ENCODE measurements at regions not wholly inside any gene's neighbourhood (a gene's known extent, or its start where the extent isn't known, plus 50 kb on each side); places are given as distances from the start of the nearest gene placed in this dataset.
"Not testable (repeated sequence)": the region's sequence is repeated elsewhere in the genome, so short reads cannot be mapped to it uniquely, and the experiment has no call there.

GRCh38 chr6:98416497-98417158, 417.7 kb upstream of the POU3F2 start:
- DNase-seq = not testable (repeated sequence)

- DNase-seq = no peak
Observed at GRCh38 chr6:98433325-98434056, 400.9 kb upstream of the POU3F2 start.

DNA sequence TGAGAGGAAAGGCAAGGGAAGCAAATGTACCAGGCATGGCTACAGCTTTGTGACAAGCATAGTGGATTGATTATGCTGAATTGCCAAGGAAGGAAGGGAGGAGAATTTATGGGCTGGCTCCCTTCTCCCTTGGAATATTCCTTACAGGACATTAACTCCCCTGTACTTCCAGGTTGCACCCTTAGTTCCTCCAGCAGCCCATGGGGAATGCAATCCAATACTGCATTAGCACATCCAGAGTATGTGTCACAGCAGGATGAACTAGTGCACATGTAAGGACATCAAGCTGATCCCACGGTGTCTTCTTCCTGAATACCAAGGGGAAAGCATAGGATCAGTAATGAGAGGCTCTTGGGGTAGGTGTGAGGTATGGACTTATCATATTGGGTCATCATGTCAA, 390.7 kb upstream of the POU3F2 start:
- DNase-seq = no peak

GRCh38 chr6:98452685-98453084, 381.7 kb upstream of the POU3F2 start:
- DNase-seq = no peak

GRCh38 chr6:98454809-98455322, 379.5 kb upstream of the POU3F2 start:
- no peak for DNase-seq

- peak in 5 of 56 donors; percentile 3 to 21 (median 10) for DNase-seq
Observed at GRCh38 chr6:98458708-98459107, 375.7 kb upstream of the POU3F2 start.

- DNase-seq = no peak
Observed at GRCh38 chr6:98463038-98464000, 371.1 kb upstream of the POU3F2 start.

DNA sequence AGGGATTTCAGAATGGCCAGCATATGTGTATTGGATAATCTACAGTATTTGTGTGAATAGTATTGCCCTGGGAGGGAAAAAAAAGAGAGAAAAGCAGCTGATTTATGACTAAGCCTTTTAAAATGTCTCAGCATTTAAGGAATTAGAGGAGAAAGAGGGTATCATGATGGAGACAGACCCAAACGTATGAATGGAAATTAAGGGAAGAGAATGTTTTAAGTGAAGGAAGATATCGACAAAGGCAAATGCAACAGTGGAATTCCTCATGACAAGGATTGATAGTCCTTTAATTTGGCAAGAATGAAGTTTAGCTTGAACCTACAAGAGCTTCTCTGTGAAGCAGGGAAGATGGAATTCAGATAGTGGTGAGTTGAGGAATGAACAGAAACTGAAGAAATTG, 367.3 kb upstream of the POU3F2 start:
- no peak for DNase-seq

DNA sequence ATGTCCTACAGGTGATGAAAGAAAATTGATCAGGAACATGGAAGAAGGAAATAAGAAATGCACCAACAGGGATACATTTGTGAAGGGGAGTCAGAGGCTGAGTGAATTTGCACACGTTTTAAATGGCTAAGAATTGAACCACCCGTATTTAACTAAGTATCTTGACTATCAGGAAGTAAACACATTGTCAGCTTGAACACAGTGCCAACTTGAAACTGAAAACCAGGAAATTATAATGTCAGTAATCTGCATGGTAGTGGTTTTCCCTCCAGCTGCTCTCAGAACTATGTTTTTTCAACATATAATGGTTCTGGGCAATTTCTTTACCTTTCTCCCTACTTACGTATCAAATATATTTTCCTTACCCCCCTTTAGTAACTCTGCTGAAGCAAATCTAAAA, 366.5 kb upstream of the POU3F2 start:
- DNase-seq = no peak

DNA sequence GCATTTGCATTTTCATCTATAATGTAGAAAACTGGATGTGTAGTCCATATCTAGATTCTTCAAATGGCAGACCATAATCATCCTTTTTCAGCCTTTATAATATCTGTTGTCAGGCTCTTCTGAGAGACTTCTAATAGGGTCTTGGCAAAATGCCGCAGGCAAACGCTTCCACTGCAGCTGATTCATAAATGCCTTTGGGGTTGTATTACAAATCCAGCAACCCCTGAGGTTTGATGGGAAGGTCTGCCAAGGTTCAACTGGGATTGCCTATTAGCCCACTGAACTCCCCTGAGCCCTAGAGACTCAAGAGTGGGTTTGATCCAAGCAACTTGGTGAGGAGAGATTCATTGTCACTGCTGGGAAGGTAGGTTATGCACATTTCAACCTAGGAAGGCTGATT, 365.2 kb upstream of the POU3F2 start:
- no peak for DNase-seq

DNA sequence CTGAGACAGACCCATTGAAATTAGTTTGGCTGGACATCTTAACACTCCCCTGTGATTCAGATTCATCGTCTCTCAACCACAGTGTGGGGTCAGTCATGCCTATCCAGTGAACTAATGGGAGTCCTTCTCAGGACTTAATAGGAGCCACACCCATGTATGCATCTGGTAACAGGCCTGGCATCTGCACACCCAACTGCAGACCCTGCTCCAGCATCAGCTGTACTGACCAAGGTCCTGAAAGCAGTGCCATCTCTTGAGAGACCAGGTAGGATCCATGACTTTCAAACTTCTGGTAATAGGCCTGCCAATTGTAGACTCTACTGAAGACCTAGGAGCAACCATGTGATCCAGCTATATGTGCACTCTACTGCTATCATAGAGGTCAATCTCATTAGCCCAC, 363.6 kb upstream of the POU3F2 start:
- DNase-seq = no peak

- no peak for DNase-seq
Observed at GRCh38 chr6:98471444-98471843, 362.9 kb upstream of the POU3F2 start.

- DNase-seq = no peak
Observed at GRCh38 chr6:98477231-98477630, 357.1 kb upstream of the POU3F2 start.

DNA sequence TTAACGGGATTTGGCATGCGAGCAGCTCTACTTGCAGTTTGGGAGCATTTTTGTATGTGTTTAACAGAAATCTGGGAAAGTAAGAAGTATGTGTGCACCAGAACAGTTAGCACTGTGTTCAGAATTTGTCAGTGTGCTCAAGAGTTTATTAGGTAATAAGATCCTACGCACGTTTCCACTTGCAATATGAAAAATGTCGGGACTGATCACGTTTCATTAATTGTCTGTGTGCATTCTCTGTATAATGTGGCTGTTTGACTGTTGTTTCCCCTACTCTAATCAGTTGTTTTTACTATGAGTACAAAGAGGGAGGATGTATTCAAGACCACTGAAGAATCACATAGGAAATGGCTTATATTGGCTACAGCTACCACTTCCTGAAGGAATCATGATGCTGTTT, 349.7 kb upstream of the POU3F2 start:
- no peak for DNase-seq

GRCh38 chr6:98485593-98485992, 348.8 kb upstream of the POU3F2 start:
- DNase-seq = no peak

DNA sequence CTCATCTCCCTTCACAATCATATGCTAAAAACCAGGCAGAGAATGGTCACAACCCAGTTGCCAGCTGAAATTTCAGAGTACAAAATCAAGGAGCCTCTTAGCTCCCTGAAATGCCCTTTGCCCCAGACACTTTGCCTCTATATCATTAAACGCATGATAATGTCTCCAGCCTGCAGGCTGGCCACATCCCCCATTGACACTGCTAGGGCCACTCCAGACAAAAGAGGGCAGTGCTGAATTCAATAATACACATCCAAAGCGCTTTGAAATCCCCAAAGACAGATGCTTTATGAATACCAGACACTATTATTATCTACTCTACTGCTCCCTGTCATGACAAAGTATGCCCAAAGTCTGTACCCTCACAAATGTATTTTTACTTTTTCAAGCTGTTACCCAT, 348.3 kb upstream of the POU3F2 start:
- peak in 3 of 56 donors; percentile 0 to 5 (median 2) for DNase-seq

- peak in 7 of 56 donors; percentile 2 to 14 (median 6) for DNase-seq
Observed at GRCh38 chr6:98487612-98488011, 346.8 kb upstream of the POU3F2 start.

DNA sequence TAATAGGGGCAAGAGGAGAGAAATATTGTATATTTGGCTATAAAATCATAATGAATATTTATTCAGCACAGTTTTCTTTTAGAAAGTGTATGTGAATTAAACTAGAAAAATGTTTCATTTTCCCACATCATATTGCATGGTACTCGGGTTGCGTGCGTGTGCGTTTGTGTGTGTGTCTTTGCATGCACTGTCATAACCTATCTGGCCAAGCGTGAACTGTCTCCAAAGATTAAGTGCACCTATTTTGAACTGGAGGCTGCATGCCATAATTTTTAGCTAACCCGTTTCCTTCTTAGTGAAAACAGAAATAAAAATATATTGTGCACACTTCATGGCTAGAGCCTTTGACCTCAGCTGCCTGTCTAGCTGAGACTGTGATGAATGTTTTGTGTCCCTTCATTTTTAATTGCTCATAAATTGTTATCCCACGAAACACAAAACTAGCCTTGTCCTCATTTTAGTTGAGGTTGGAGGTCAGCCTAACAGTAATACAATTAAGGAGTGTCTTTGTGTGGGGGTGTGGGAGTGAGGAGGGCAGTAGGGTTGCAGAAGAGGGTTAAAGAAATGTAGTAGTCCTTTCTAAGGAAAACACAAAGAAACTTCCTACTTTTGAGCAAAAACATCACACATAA, 336.1 kb upstream of the POU3F2 start:
- DNase-seq = no peak

- peak in 2 of 56 donors; percentile 9 to 13 for DNase-seq
Observed at GRCh38 chr6:98498866-98499265, 335.5 kb upstream of the POU3F2 start.

- DNase-seq = no peak
Observed at GRCh38 chr6:98514073-98514720, 320.2 kb upstream of the POU3F2 start.

GRCh38 chr6:98514796-98515195, 319.6 kb upstream of the POU3F2 start:
- no peak for DNase-seq

All from nucleus accumbens (tissue), 56 donors.